GM12892 (cell line): ENCODE measurements at regions not wholly inside any gene's neighbourhood (a gene's known extent, or its start where the extent isn't known, plus 50 kb on each side); places are given as distances from the start of the nearest gene placed in this dataset.

ENCODE experiments used
- POLR2A ChIP-seq: IDR thresholded peaks from 2 replicates; pipeline ENCODE4 v1.6.1; 2011; ENCODE audit warnings: low read depth, low read length, control low read depth
- POLR2AphosphoS5 ChIP-seq: IDR thresholded peaks from 2 replicates; pipeline ENCODE4 v1.6.1; 2011; ENCODE audit warnings: low read depth, low read length, control low read depth
- TAF1 ChIP-seq: IDR thresholded peaks from 2 replicates; pipeline ENCODE4 v1.6.1; 2011; ENCODE audit warnings: low read depth, mild to moderate bottlenecking, control low read depth, low read length, borderline replicate concordance

- TF ChIP-seq POLR2A (no peak), POLR2AphosphoS5 (no peak), TAF1 (no peak)
These were observed 59.5 kb upstream of the ARHGAP5 start for GRCh38 chr14:32017587-32017986.
